SU-DHL-6 (cell line): ENCODE measurements at regions not wholly inside any gene's neighbourhood (a gene's known extent, or its start where the extent isn't known, plus 50 kb on each side); places are given as distances from the start of the nearest gene placed in this dataset.

Source experiments
- H2AFZ ChIP-seq: fragments of 200-600 bp; sonication (generic); 2 replicates; pipeline ENCODE4 v1.6.1; 2014; ENCODE audit warnings: low read depth, mild to moderate bottlenecking, moderate library complexity, mixed read lengths, antibody characterized with exemption, low read length; ENCODE audit not compliant: severe bottlenecking
- H3F3A ChIP-seq: fragments of 200-600 bp; shearing (Covaris generic); 2 replicates; pipeline ENCODE4 v1.6.0; 2016; ENCODE audit warnings: antibody characterized with exemption, mild to moderate bottlenecking; ENCODE audit not compliant: insufficient read depth
- H3K27ac ChIP-seq: fragments of 200-600 bp; sonication (generic); 2 replicates; pipeline ENCODE4 v1.5.1; 2016; ENCODE audit warnings: low read depth, mild to moderate bottlenecking, low read length, moderate library complexity, mixed read lengths
- H3K27me3 ChIP-seq: fragments of 200-600 bp; sonication (generic), shearing (Covaris generic); 2 replicates; pipeline ENCODE4 v1.6.0; 2014; ENCODE audit warnings: mild to moderate bottlenecking, low read length
- H3K36me3 ChIP-seq: fragments of 200-600 bp; sonication (generic); 2 replicates; pipeline ENCODE4 v1.6.1; 2014; ENCODE audit warnings: mild to moderate bottlenecking, low read length, mixed read lengths
- H3K4me2 ChIP-seq: fragments of 300-600, 200-600 bp; shearing (Covaris generic), sonication (generic); 2 replicates; pipeline ENCODE4 v1.6.0; 2014; ENCODE audit warnings: low read length, low read depth, mild to moderate bottlenecking; ENCODE audit not compliant: poor library complexity, severe bottlenecking
- H3K4me3 ChIP-seq: fragments of 200-600 bp; sonication (generic); 2 replicates; pipeline ENCODE4 v1.5.1; 2014; ENCODE audit warnings: antibody characterized with exemption, low read length, mild to moderate bottlenecking, mixed read lengths; ENCODE audit not compliant: insufficient read depth, poor library complexity, severe bottlenecking
- H3K79me2 ChIP-seq: fragments of 200-600 bp; sonication (generic); 2 replicates; pipeline ENCODE4 v1.6.1; 2014; ENCODE audit warnings: mild to moderate bottlenecking, low read length, moderate library complexity; ENCODE audit not compliant: insufficient read depth
- H3K9ac ChIP-seq: fragments of 200-600 bp; sonication (generic); 2 replicates; pipeline ENCODE4 v1.7.0; 2014; ENCODE audit warnings: mild to moderate bottlenecking, low read length
- H3K9me2 ChIP-seq: fragments of 200-600 bp; sonication (generic); replicated peaks from 2 replicates; pipeline ENCODE4 v1.6.1; 2014; ENCODE audit warnings: low read length; ENCODE audit not compliant: insufficient read depth
- H3K9me3 ChIP-seq: fragments of 200-600 bp; sonication (generic); 2 replicates; pipeline ENCODE4 v1.6.1; 2014; ENCODE audit warnings: low read length, mixed read lengths; ENCODE audit not compliant: insufficient read depth
- H4K20me1 ChIP-seq: fragments of 200-600 bp; sonication (generic); 2 replicates; pipeline ENCODE4 v1.6.1; 2014; ENCODE audit warnings: low read depth, mild to moderate bottlenecking, antibody characterized with exemption, low read length, moderate library complexity, mixed read lengths
- EZH2phosphoT487 ChIP-seq: fragments of 200-600 bp; sonication (generic), shearing (Covaris generic); conservative IDR thresholded peaks from 2 replicates; pipeline ENCODE4 v1.6.1; 2018; ENCODE audit warnings: mild to moderate bottlenecking, antibody characterized with exemption, low read length, moderate library complexity, mixed read lengths
- TF ChIP-seq, protein P1 (sequence below): fragments of 200-600 bp; sonication (generic); IDR thresholded peaks from one replicate; pipeline ENCODE4 v1.5.1; 2017; ENCODE audit warnings: antibody characterized with exemption, mild to moderate bottlenecking, low read length, moderate library complexity; ENCODE audit not compliant: insufficient read depth, poor library complexity, severe bottlenecking

DNA sequence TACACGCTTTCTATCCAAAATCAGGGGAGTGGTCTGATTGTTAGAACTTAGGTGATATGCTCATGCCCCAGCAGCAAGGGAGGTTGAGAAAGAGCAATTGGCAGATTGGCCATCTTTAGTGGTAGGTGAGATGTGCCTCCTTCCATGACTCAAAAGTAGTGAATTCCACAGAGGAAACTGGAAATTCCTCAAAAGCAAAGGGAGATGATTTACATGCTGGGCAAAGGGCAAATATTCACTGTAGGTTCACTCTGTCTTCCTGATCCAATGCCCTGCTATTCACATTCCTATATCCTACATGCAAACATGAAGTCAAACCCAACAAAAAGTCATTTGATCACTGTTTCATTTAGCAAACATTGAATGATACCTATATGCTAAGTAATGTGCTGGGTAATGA, 130.1 kb upstream of the ZNF608 start:
- TF ChIP-seq EZH2phosphoT487 = no peak
- TF ChIP-seq, protein P1, sequence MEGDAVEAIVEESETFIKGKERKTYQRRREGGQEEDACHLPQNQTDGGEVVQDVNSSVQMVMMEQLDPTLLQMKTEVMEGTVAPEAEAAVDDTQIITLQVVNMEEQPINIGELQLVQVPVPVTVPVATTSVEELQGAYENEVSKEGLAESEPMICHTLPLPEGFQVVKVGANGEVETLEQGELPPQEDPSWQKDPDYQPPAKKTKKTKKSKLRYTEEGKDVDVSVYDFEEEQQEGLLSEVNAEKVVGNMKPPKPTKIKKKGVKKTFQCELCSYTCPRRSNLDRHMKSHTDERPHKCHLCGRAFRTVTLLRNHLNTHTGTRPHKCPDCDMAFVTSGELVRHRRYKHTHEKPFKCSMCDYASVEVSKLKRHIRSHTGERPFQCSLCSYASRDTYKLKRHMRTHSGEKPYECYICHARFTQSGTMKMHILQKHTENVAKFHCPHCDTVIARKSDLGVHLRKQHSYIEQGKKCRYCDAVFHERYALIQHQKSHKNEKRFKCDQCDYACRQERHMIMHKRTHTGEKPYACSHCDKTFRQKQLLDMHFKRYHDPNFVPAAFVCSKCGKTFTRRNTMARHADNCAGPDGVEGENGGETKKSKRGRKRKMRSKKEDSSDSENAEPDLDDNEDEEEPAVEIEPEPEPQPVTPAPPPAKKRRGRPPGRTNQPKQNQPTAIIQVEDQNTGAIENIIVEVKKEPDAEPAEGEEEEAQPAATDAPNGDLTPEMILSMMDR = no peak
- H2AFZ ChIP-seq = no peak overlapping the region
- H3K9me3 ChIP-seq = no peaks in the 10 kb centered on the region
- H3K27ac ChIP-seq = no peak overlapping the region
- no peaks in the 10 kb centered on the region for H3F3A ChIP-seq
- H3K4me3 ChIP-seq = no peak overlapping the region
- H3K36me3 ChIP-seq = no peaks in the 10 kb centered on the region
- no peaks in the 10 kb centered on the region for H3K79me2 ChIP-seq
- H3K9ac ChIP-seq = no peak overlapping the region
- H3K9me2 ChIP-seq = no peaks in the 10 kb centered on the region
- no peaks in the 10 kb centered on the region for H3K27me3 ChIP-seq
- no peaks in the 10 kb centered on the region for H4K20me1 ChIP-seq
- no peak overlapping the region for H3K4me2 ChIP-seq

DNA sequence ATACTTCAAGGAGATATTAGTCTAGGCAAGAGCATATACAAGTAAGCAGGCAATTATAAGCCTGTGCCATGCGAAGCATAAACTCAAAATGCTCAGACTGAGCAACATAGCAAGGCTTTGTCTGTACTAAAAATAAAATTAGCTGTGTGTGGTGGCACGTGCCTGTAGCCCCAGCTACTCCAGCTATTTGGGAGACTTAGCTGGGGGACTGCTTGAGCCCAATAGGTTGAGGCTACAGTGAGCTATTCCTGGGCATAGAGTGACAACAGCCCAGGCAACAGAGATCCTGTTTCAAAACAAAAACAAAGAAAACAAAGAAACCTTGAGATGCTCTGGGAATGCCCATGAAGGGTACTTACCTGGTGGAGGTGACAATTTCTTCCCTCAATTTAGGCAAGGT, 130.5 kb upstream of the ZNF608 start:
- Histone ChIP-seq H3K9ac (no peak overlapping the region), H3K4me3 (no peak overlapping the region), H3K9me3 (no peaks in the 10 kb centered on the region), H3K27me3 (no peaks in the 10 kb centered on the region), H3K4me2 (no peak overlapping the region), H3K36me3 (no peaks in the 10 kb centered on the region), H4K20me1 (no peaks in the 10 kb centered on the region), H3F3A (no peaks in the 10 kb centered on the region), H2AFZ (no peak overlapping the region), H3K79me2 (no peaks in the 10 kb centered on the region), H3K27ac (no peak overlapping the region), H3K9me2 (no peaks in the 10 kb centered on the region)
- TF ChIP-seq, protein P1 = no peak
- no peak for TF ChIP-seq EZH2phosphoT487

DNA sequence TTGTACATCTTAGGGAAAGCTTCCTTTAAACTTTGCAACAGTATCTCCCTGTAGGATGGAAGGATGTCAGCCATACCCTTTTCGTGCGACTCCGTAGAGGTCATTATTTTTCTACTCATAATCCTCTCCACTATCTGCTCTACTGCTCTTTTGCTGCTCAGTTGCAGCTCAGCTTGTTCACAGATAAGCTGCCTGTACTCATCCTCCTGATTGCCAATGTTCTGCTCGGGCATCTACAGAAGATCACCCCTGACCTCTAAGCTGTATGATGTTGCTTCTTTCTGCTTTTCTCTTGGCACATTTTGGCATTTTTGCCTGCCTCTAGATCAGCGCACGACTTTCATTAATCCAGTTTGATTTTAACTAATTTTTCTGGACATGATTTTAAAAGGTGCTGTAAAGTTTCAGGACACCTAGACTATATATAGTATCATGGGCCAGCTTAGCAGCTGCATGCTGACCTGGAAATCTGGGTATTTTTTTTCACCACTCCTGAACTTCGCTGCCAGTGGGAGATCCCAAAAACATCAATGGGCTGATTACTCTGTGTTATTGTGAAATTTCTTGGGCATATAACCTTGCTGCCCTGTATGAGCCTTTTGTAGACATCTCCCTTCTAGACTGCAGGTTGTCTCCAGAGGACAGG, 131.2 kb upstream of the ZNF608 start:
- Histone ChIP-seq H3K9ac (no peak overlapping the region), H3K27ac (no peak overlapping the region), H3K4me2 (no peak overlapping the region), H3K9me3 (no peaks in the 10 kb centered on the region), H3K4me3 (no peak overlapping the region), H3K27me3 (no peaks in the 10 kb centered on the region), H4K20me1 (no peaks in the 10 kb centered on the region), H3K79me2 (no peaks in the 10 kb centered on the region), H2AFZ (no peak overlapping the region), H3K9me2 (no peaks in the 10 kb centered on the region), H3F3A (no peaks in the 10 kb centered on the region), H3K36me3 (no peaks in the 10 kb centered on the region)
- TF ChIP-seq EZH2phosphoT487 = no peak
- TF ChIP-seq, protein P1 = no peak
